Endothelial cell of umbilical vein (primary cell): ENCODE measurements at regions not wholly inside any gene's neighbourhood (a gene's known extent, or its start where the extent isn't known, plus 50 kb on each side); places are given as distances from the start of the nearest gene placed in this dataset.

ENCODE experiments used
- BruUV-seq: library from RNA; stranded (reverse); fragments of 400-500 nt; replicated peaks from 2 replicates; lab custom pipeline; 2021; lab: Mats Ljungman, UMichigan
- CTCF ChIA-PET: fragments of 300-600, 350-600 bp; sonication (Branson Sonifier 250); formaldehyde crosslinking; loops from one replicate; lab custom pipeline; 2021; ENCODE audit warnings: antibody characterized with exemption, inconsistent platforms; lab: Charles Lee
- POLR2A ChIA-PET: fragments of 300-600, 350-600 bp; sonication (Branson Sonifier 250); formaldehyde crosslinking; loops from one replicate; lab custom pipeline; 2021; ENCODE audit warnings: antibody characterized with exemption, inconsistent platforms; lab: Charles Lee
- DNase-seq: peaks from one replicate; pipeline ENCODE4 v3.0.0-alpha.2; 2011; ENCODE audit warnings: low read depth, low spot score
- FAIRE-seq: peaks from 2 replicates; lab custom pipeline; 2011; peaks lifted over from hg19 to GRCh38; lab: Jason Lieb, UNC
- H2AFZ ChIP-seq: 2 replicates; pipeline ENCODE4 v1.6.0; 2012; ENCODE audit warnings: low read depth, low read length, control low read depth, inconsistent platforms
- H3K27ac ChIP-seq: 2 replicates; pipeline ENCODE4 v1.5.1; 2011; ENCODE audit warnings: low read depth, mild to moderate bottlenecking, control low read depth, low read length, moderate library complexity; ENCODE audit not compliant: insufficient read depth
- H3K27me3 ChIP-seq, 2 experiments: 2 replicates each; pipeline versions ENCODE4 v1.6.0 to v1.6.1; 2011; ENCODE audit warnings: low read length in 2 of 2, mixed read lengths in 1 of 2; ENCODE audit not compliant: control insufficient read depth in 2 of 2, insufficient read depth in 2 of 2
- H3K36me3 ChIP-seq, 2 experiments: 2 replicates in 1 of 2; 3 replicates in 1 of 2; pipeline ENCODE4 v1.5.1; 2011; ENCODE audit warnings: low read length in 2 of 2, mild to moderate bottlenecking in 1 of 2, moderate library complexity in 1 of 2; ENCODE audit not compliant: control insufficient read depth in 2 of 2, insufficient read depth in 2 of 2; ENCODE audit errors: extremely low read depth in 1 of 2
- H3K4me1 ChIP-seq: 3 replicates; pipeline ENCODE4 v1.5.1; 2011; ENCODE audit warnings: mild to moderate bottlenecking, low read length; ENCODE audit not compliant: control insufficient read depth, insufficient read depth; ENCODE audit errors: extremely low read depth
- H3K4me2 ChIP-seq: 2 replicates; pipeline ENCODE4 v1.6.1; 2011; ENCODE audit warnings: low read length, control low read depth, mixed read lengths; ENCODE audit not compliant: insufficient read depth
- H3K4me3 ChIP-seq, 3 experiments: fragments of 200-600 bp in 1 of 3; sonication (generic), shearing (Covaris generic) in 1 of 3; replicated peaks in 1 of 3; 2 replicates each; pipeline ENCODE4 v1.5.1; 2011 to 2016; ENCODE audit warnings: control low read depth in 3 of 3, low read length in 3 of 3, mild to moderate bottlenecking in 2 of 3, inconsistent platforms in 1 of 3, low read depth in 1 of 3, moderate library complexity in 1 of 3; ENCODE audit not compliant: insufficient read depth in 1 of 3
- H3K79me2 ChIP-seq: 2 replicates; pipeline ENCODE4 v1.6.0; 2012; ENCODE audit warnings: low read length, inconsistent platforms; ENCODE audit not compliant: control insufficient read depth, insufficient read depth
- H3K9ac ChIP-seq: replicated peaks from 2 replicates; pipeline ENCODE3; 2011; ENCODE audit warnings: low read length, control low read depth; ENCODE audit not compliant: insufficient read depth; ENCODE audit errors: extremely low read depth
- H3K9me1 ChIP-seq: replicated peaks from 3 replicates; pipeline ENCODE4 v1.6.0; 2011; ENCODE audit warnings: mild to moderate bottlenecking, low read length; ENCODE audit not compliant: control insufficient read depth, insufficient read depth; ENCODE audit errors: extremely low read depth
- H3K9me3 ChIP-seq: replicated peaks from 2 replicates; pipeline ENCODE4 v1.5.1; 2012; ENCODE audit warnings: low read length, inconsistent platforms; ENCODE audit not compliant: control insufficient read depth, insufficient read depth
- H4K20me1 ChIP-seq: replicated peaks from 2 replicates; pipeline ENCODE3; 2011; ENCODE audit warnings: mild to moderate bottlenecking, low read length; ENCODE audit not compliant: control insufficient read depth, insufficient read depth; ENCODE audit errors: extremely low read depth
- CTCF ChIP-seq, 2 donors: IDR thresholded peaks; 1 replicate in 1 of 2; 2 replicates in 1 of 2; pipeline ENCODE4 v1.5.1; 2011; ENCODE audit warnings: low read length in 2 of 2, mild to moderate bottlenecking in 2 of 2, moderate library complexity in 2 of 2, control low read depth in 1 of 2, inconsistent platforms in 1 of 2, low read depth in 1 of 2; ENCODE audit not compliant: insufficient read depth in 1 of 2; ENCODE audit errors: extremely low read depth in 1 of 2
- EZH2 ChIP-seq: IDR thresholded peaks from 2 replicates; pipeline ENCODE4 v1.6.1; 2012; ENCODE audit warnings: borderline replicate concordance, low read depth, mild to moderate bottlenecking, moderate library complexity, low read length, inconsistent platforms; ENCODE audit not compliant: severe bottlenecking
- FOS ChIP-seq: IDR thresholded peaks from 2 replicates; pipeline ENCODE4 v1.6.1; 2011; ENCODE audit warnings: mild to moderate bottlenecking, low read length, moderate library complexity, borderline replicate concordance; ENCODE audit not compliant: insufficient read depth
- GATA2 ChIP-seq: IDR thresholded peaks from 2 replicates; pipeline ENCODE4 v1.7.0; 2011; ENCODE audit warnings: low read depth, mild to moderate bottlenecking, moderate library complexity, mixed read lengths, low read length; ENCODE audit not compliant: insufficient read length, insufficient read depth
- JUN ChIP-seq: IDR thresholded peaks from 2 replicates; pipeline ENCODE4 v1.6.1; 2011; ENCODE audit warnings: borderline replicate concordance, low read depth; ENCODE audit not compliant: insufficient read length, insufficient read depth
- MAX ChIP-seq: IDR thresholded peaks from 2 replicates; pipeline ENCODE4 v1.6.1; 2011; ENCODE audit not compliant: insufficient read depth, insufficient read length
- MYC ChIP-seq: IDR thresholded peaks from one replicate; pipeline ENCODE4 v1.6.1; 2011; ENCODE audit warnings: mild to moderate bottlenecking, low read depth, low read length
- POLR2A ChIP-seq: IDR thresholded peaks from 2 replicates; pipeline ENCODE4 v1.6.1; 2012; ENCODE audit warnings: low read depth, mild to moderate bottlenecking, control low read depth, low read length
- POLR2AphosphoS5 ChIP-seq: IDR thresholded peaks from 2 replicates; pipeline ENCODE4 v1.6.1; 2012; ENCODE audit warnings: low read depth, mild to moderate bottlenecking, control low read depth, low read length, moderate library complexity; ENCODE audit not compliant: insufficient read depth
- dilution Hi-C: fragments of 300-500 bp; cut with MboI; formaldehyde crosslinking; loops from one replicate; pipeline ENCODE4 v1.15.0; 2019; ENCODE audit warnings: low sequenced_read_pairs; ENCODE audit not compliant: extremely low pct_ligation_motif_present
- intact Hi-C: fragments of 100-400 bp; cut with micrococcal nuclease; formaldehyde crosslinking; loops from one replicate; pipeline ENCODE4 v1.10.0; 2022

- FAIRE-seq (no peak), DNase-seq (no peak)
- Histone ChIP-seq H3K4me1 (no peaks in the 10 kb centered on the region), H3K27ac (no peak overlapping the region), H4K20me1 (no peaks in the 10 kb centered on the region), H3K9ac (no peak overlapping the region), H3K9me3 (no peaks in the 10 kb centered on the region), H3K27me3 (peaks cover 0 to 2% of the 10 kb centered on the region in 2 experiments), H3K9me1 (no peaks in the 10 kb centered on the region), H3K4me3 (no peak overlapping the region), H3K4me2 (no peak overlapping the region), H3K79me2 (no peaks in the 10 kb centered on the region), H3K36me3 (no peaks in the 10 kb centered on the region), H2AFZ (no peak overlapping the region)
- BruUV-seq: no TSS peak
- TF ChIP-seq FOS (no peak), GATA2 (no peak), POLR2AphosphoS5 (no peak), JUN (no peak), MYC (no peak), EZH2 (no peak), POLR2A (no peak), MAX (no peak), CTCF (IDR thresholded peaks at IDR 0.05; ENCODE audit: extremely low read depth in 1 of 2, insufficient read depth in 1 of 2, low read depth in 1 of 2, low read length in 2 of 2) (no peak)
- intact Hi-C loops: no loop called here
- dilution Hi-C loops: no loop called here
- ChIA-PET CTCF (interaction anchor here (0.9 to 2.4 kb wide), 2 partner anchors 89 to 524 kb away, joined by 4 to 8 read pairs; no protein-coding TSS in a partner anchor), POLR2A (no interaction called here)
Observed at GRCh38 chr1:186244825-186245224, 130.2 kb downstream of the TPR start.
